ENCODE measurements at regions not wholly inside any gene's neighbourhood (a gene's known extent, or its start where the extent isn't known, plus 50 kb on each side); places are given as distances from the start of the nearest gene placed in this dataset.
"Not testable (repeated sequence)": the region's sequence is repeated elsewhere in the genome, so short reads cannot be mapped to it uniquely, and the experiment has no call there.

- H3K27me3 Mint-ChIP-seq = peaks cover 20% of the 10 kb centered on the region
- no peak overlapping the region for H3K4me3 Mint-ChIP-seq (ENCODE audit: low read depth)
- H3K4me1 Mint-ChIP-seq (ENCODE audit: low read depth) = no peaks in the 10 kb centered on the region
- H3K27ac Mint-ChIP-seq = no peak overlapping the region
- H3K36me3 Mint-ChIP-seq (ENCODE audit: insufficient read depth) = peaks cover 5% of the 10 kb centered on the region
- DNase-seq (ENCODE audit: low spot score, unreplicated experiment) = no peak
- peaks cover 22% of the 10 kb centered on the region for H3K9me3 Mint-ChIP-seq (ENCODE audit: low read depth)
- no peak for TF ChIP-seq CTCF (IDR thresholded peaks at IDR 0.05; ENCODE audit: unreplicated experiment)
Observed at GRCh38 chr2:144971786-144972335, 451.9 kb upstream of the ZEB2 start.

GRCh38 chr2:144970410-144970809, 450.5 kb upstream of the ZEB2 start:
- DNase-seq (ENCODE audit: low spot score, unreplicated experiment); H3K4me3 Mint-ChIP-seq (ENCODE audit: low read depth); H3K36me3 Mint-ChIP-seq (ENCODE audit: insufficient read depth); H3K4me1 Mint-ChIP-seq (ENCODE audit: low read depth); H3K27ac Mint-ChIP-seq: not testable (repeated sequence)
- H3K27me3 Mint-ChIP-seq = peaks cover 12% of the 10 kb centered on the region
- peaks cover 27% of the 10 kb centered on the region for H3K9me3 Mint-ChIP-seq (ENCODE audit: low read depth)

- H3K4me3 Mint-ChIP-seq (ENCODE audit: low read depth); H3K36me3 Mint-ChIP-seq (ENCODE audit: insufficient read depth); DNase-seq (ENCODE audit: low spot score, unreplicated experiment); H3K27ac Mint-ChIP-seq; H3K4me1 Mint-ChIP-seq (ENCODE audit: low read depth); H3K27me3 Mint-ChIP-seq: not testable (repeated sequence)
- H3K9me3 Mint-ChIP-seq (ENCODE audit: low read depth) = peaks cover 33% of the 10 kb centered on the region
Observed at GRCh38 chr2:144969564-144969963, 449.6 kb upstream of the ZEB2 start.

GRCh38 chr2:144967961-144968360, 448.0 kb upstream of the ZEB2 start:
- Mint-ChIP-seq H3K27ac (no peak overlapping the region), H3K4me3 (ENCODE audit: low read depth) (no peak overlapping the region), H3K4me1 (ENCODE audit: low read depth) (no peaks in the 10 kb centered on the region), H3K9me3 (ENCODE audit: low read depth) (peaks cover 35% of the 10 kb centered on the region), H3K36me3 (ENCODE audit: insufficient read depth) (peaks cover 7% of the 10 kb centered on the region), H3K27me3 (peaks cover 2% of the 10 kb centered on the region)
- no peak for DNase-seq (ENCODE audit: low spot score, unreplicated experiment)
- TF ChIP-seq CTCF (IDR thresholded peaks at IDR 0.05; ENCODE audit: unreplicated experiment) = no peak

- DNase-seq (ENCODE audit: low spot score, unreplicated experiment) = no peak
- Mint-ChIP-seq H3K27ac (no peak overlapping the region), H3K9me3 (ENCODE audit: low read depth) (peaks cover 28% of the 10 kb centered on the region), H3K36me3 (ENCODE audit: insufficient read depth) (peaks cover 6% of the 10 kb centered on the region), H3K4me3 (ENCODE audit: low read depth) (no peak overlapping the region), H3K27me3 (no peaks in the 10 kb centered on the region), H3K4me1 (ENCODE audit: low read depth) (no peaks in the 10 kb centered on the region)
- TF ChIP-seq CTCF (IDR thresholded peaks at IDR 0.05; ENCODE audit: unreplicated experiment) = no peak
Observed at GRCh38 chr2:144965172-144965571, 445.3 kb upstream of the ZEB2 start.

GRCh38 chr2:144963031-144963430, 443.1 kb upstream of the ZEB2 start:
- TF ChIP-seq CTCF (IDR thresholded peaks at IDR 0.05; ENCODE audit: unreplicated experiment) = no peak
- Mint-ChIP-seq H3K27me3 (no peaks in the 10 kb centered on the region), H3K36me3 (ENCODE audit: insufficient read depth) (peaks cover 2% of the 10 kb centered on the region), H3K4me3 (ENCODE audit: low read depth) (no peak overlapping the region), H3K4me1 (ENCODE audit: low read depth) (no peaks in the 10 kb centered on the region), H3K9me3 (ENCODE audit: low read depth) (peaks cover 17% of the 10 kb centered on the region), H3K27ac (no peak overlapping the region)
- DNase-seq (ENCODE audit: low spot score, unreplicated experiment) = no peak

Measured in progenitor cell of endocrine pancreas (in vitro differentiated cells).